GM12878 (cell line): ENCODE measurements at regions not wholly inside any gene's neighbourhood (a gene's known extent, or its start where the extent isn't known, plus 50 kb on each side); places are given as distances from the start of the nearest gene placed in this dataset.

ENCODE experiments used
- ATAC-seq: fragments of 200-7000 bp; cut with Tn5 transposase; 3 replicates; pipeline ENCODE4 v1.9.1; 2020; ENCODE audit warnings: mild to moderate bottlenecking, moderate library complexity
- BruUV-seq: library from RNA; stranded (reverse); fragments of 400-500 nt; replicated peaks from 2 replicates; lab custom pipeline; 2021; lab: Mats Ljungman, UMichigan
- CTCF ChIA-PET: fragments of 300-600 bp; sonication (Branson Sonifier 250); formaldehyde crosslinking; extraction: SDS; loops from one replicate; lab custom pipeline; 2021; ENCODE audit warnings: inconsistent platforms; lab: Yijun Ruan, JAX
- POLR2A ChIA-PET: fragments of 350-600 bp; formaldehyde crosslinking; extraction: SDS; loops from one replicate; lab custom pipeline; 2021; ENCODE audit warnings: inconsistent platforms; lab: Charles Lee
- RAD21 ChIA-PET: fragments of 300-600 bp; sonication (Branson Sonifier 250); formaldehyde crosslinking; loops from one replicate; lab custom pipeline; 2023; ENCODE audit warnings: antibody characterized with exemption; ENCODE audit not compliant: unreplicated experiment; lab: Charles Lee
- SMC1A ChIA-PET: fragments of 300-600 bp; sonication (Branson Sonifier 250); formaldehyde crosslinking; loops from one replicate; lab custom pipeline; 2023; ENCODE audit not compliant: unreplicated experiment, uncharacterized antibody; lab: Charles Lee
- DNase-seq: peaks from one replicate; pipeline ENCODE4 v3.0.0-alpha.2; 2011; ENCODE audit warnings: low read depth, low spot score
- FAIRE-seq: peaks from 3 replicates; lab custom pipeline; 2011; peaks lifted over from hg19 to GRCh38; lab: Jason Lieb, UNC
- H2AFZ ChIP-seq: 2 replicates; pipeline ENCODE4 v1.6.0; 2011; ENCODE audit warnings: low read depth, low read length, control low read depth; ENCODE audit not compliant: control insufficient read depth
- H3K27ac ChIP-seq: 2 replicates; pipeline ENCODE4 v1.5.1; 2011; ENCODE audit warnings: control low read depth; ENCODE audit not compliant: control insufficient read depth, insufficient read depth
- H3K27me3 ChIP-seq, 2 experiments: replicated peaks in 1 of 2; 2 replicates each; pipeline versions ENCODE4 v1.6.0 to v1.6.1; 2011; ENCODE audit warnings: low read length in 1 of 2; ENCODE audit not compliant: control insufficient read depth in 2 of 2, insufficient read depth in 2 of 2
- H3K36me3 ChIP-seq, 2 experiments: 2 replicates each; pipeline ENCODE4 v1.5.1; 2011; ENCODE audit warnings: low read length in 1 of 2; ENCODE audit not compliant: control insufficient read depth in 2 of 2, insufficient read depth in 2 of 2
- H3K4me1 ChIP-seq: 2 replicates; pipeline ENCODE4 v1.6.1; 2011; ENCODE audit warnings: mild to moderate bottlenecking, low read length, moderate library complexity, mixed read lengths; ENCODE audit not compliant: control insufficient read depth, insufficient read depth
- H3K4me2 ChIP-seq: 2 replicates; pipeline ENCODE4 v1.6.0; 2011; ENCODE audit warnings: control low read depth; ENCODE audit not compliant: control insufficient read depth, insufficient read depth
- H3K4me3 ChIP-seq: fragments of 200-600 bp; sonication (generic); 2 replicates; pipeline ENCODE4 v1.5.1; 2016
- H3K79me2 ChIP-seq: 2 replicates; pipeline ENCODE4 v1.6.0; 2011; ENCODE audit warnings: low read length; ENCODE audit not compliant: control insufficient read depth, insufficient read depth
- H3K9ac ChIP-seq: 2 replicates; pipeline ENCODE4 v1.8.0; 2011; ENCODE audit warnings: low read length, control low read depth, mixed read lengths; ENCODE audit not compliant: control insufficient read depth, insufficient read depth
- H3K9me3 ChIP-seq: replicated peaks from 3 replicates; pipeline ENCODE4 v1.5.1; 2011; ENCODE audit warnings: mild to moderate bottlenecking, low read length; ENCODE audit not compliant: control insufficient read depth, insufficient read depth
- H4K20me1 ChIP-seq: 2 replicates; pipeline ENCODE4 v1.6.0; 2011; ENCODE audit not compliant: control insufficient read depth, insufficient read depth
- ATF2 ChIP-seq: IDR thresholded peaks from 2 replicates; pipeline ENCODE4 v1.6.1; 2012; ENCODE audit warnings: low read length, inconsistent platforms
- E2F8 ChIP-seq: fragments of 450-650 bp; IDR thresholded peaks from 2 replicates; pipeline ENCODE4 v1.6.1; 2018; ENCODE audit warnings: mild to moderate bottlenecking, low read depth, moderate library complexity; ENCODE audit not compliant: partially characterized antibody
- E4F1 ChIP-seq: fragments of 450-650 bp; IDR thresholded peaks from 2 replicates; pipeline ENCODE4 v1.6.1; 2018; ENCODE audit warnings: borderline replicate concordance, mild to moderate bottlenecking; ENCODE audit not compliant: partially characterized antibody
- HDAC6 ChIP-seq: fragments of 200-600 bp; sonication (generic); IDR thresholded peaks from one replicate; pipeline ENCODE4 v1.8.0; 2017; ENCODE audit warnings: antibody characterized with exemption; ENCODE audit not compliant: unreplicated experiment
- MAX ChIP-seq: IDR thresholded peaks from 2 replicates; pipeline ENCODE4 v1.6.1; 2012; ENCODE audit warnings: low read depth, low read length, improper control_type of control experiment
- NBN ChIP-seq: fragments of 450-650 bp; IDR thresholded peaks from 2 replicates; pipeline ENCODE4 v1.6.1; 2016
- TAF1 ChIP-seq: IDR thresholded peaks from 2 replicates; pipeline ENCODE4 v1.6.1; 2011; ENCODE audit warnings: mild to moderate bottlenecking, low read depth, low read length, borderline replicate concordance
- WGBS: methylation state at CpG from one replicate; pipeline ENCODE4 v1.1.6; 2016; ENCODE audit warnings: low lambda C conversion rate; ENCODE audit not compliant: insufficient replicate concordance, insufficient coverage; ENCODE audit errors: missing lambda C conversion rate; 5-methylcytosine and 5-hydroxymethylcytosine counted together
- in situ Hi-C: fragments of 300-500 bp; cut with MboI; formaldehyde crosslinking; loops from 9 replicates; pipeline ENCODE4 v1.14.3; 2018; ENCODE audit warnings: mixed read lengths
- intact Hi-C: fragments of 100-400 bp; cut with micrococcal nuclease; formaldehyde crosslinking; loops from one replicate; pipeline ENCODE4 v1.14.2; 2022; ENCODE audit not compliant: unreplicated experiment

- Histone ChIP-seq H3K4me1 (peaks cover 5% of the 10 kb centered on the region; the same call in 1 of the 2 replicates), H3K4me3 (no peak overlapping the region), H3K9me3 (no peaks in the 10 kb centered on the region), H3K79me2 (no peaks in the 10 kb centered on the region), H4K20me1 (no peaks in the 10 kb centered on the region), H3K27ac (no peak overlapping the region), H3K4me2 (no peak overlapping the region), H3K36me3 (no peaks in the 10 kb centered on the region), H3K27me3 (no peaks in the 10 kb centered on the region), H3K9ac (no peak overlapping the region), H2AFZ (no peak overlapping the region)
- ChIA-PET SMC1A (interaction anchor here (1.1 to 1.3 kb wide), 2 partner anchors 8 to 36 kb away, joined by 3 to 4 read pairs; no protein-coding TSS in a partner anchor), RAD21 (no interaction called here), POLR2A (no interaction called here), CTCF (interaction anchor here (1.2 kb wide), 1 partner anchor 11 kb away, joined by 4 read pairs; no protein-coding TSS in a partner anchor)
- 96% methylated on average over 1 of the region's 1 CpG for WGBS
- in situ Hi-C loops (no loop called here), intact Hi-C loops (no loop called here)
- no TSS peak for BruUV-seq
- TF ChIP-seq E4F1 (no peak), TAF1 (no peak), NBN (no peak), E2F8 (no peak), MAX (no peak), HDAC6 (no peak), ATF2 (no peak)
- DNase-seq: no peak
- FAIRE-seq: no peak
- ATAC-seq: no peak
Observed at GRCh38 chr6:119499797-119500196, 150.2 kb upstream of the MAN1A1 start.
